ENCODE measurements at regions not wholly inside any gene's neighbourhood (a gene's known extent, or its start where the extent isn't known, plus 50 kb on each side); places are given as distances from the start of the nearest gene placed in this dataset.

GRCh38 chr19:13707915-13708314 is 56.4 kb upstream of the MRI1 start:
- no peaks in the 10 kb centered on the region for H3K36me3 ChIP-seq (replicated peaks in 1 of 2; ENCODE audit: control insufficient read depth in 1 of 2, insufficient read depth in 2 of 2, low read length in 1 of 2)
- peaks cover 26% of the 10 kb centered on the region; the same call in 1 of the 2 replicates for H3K27me3 ChIP-seq (ENCODE audit: insufficient read depth)
- WGBS (ENCODE audit: low lambda C conversion rate) = 23% methylated on average over 4 of the region's 4 CpGs
- H3K9me3 ChIP-seq = no peaks in the 10 kb centered on the region
- H3K4me2 ChIP-seq = no peak overlapping the region
- no peak for TF ChIP-seq RAD21 (IDR thresholded peaks at IDR 0.05; ENCODE audit: low read length)
- no peak for TF ChIP-seq YY1 (IDR thresholded peaks at IDR 0.05; ENCODE audit: low read depth)
- TF ChIP-seq MAX (IDR thresholded peaks at IDR 0.05; ENCODE audit: low read depth) = no peak
- TF ChIP-seq MEF2A (IDR thresholded peaks at IDR 0.05; ENCODE audit: borderline replicate concordance, low read depth) = no peak
- no peak for TF ChIP-seq ZBTB33 (IDR thresholded peaks at IDR 0.05; ENCODE audit: borderline replicate concordance, low read depth)
- no peak for TF ChIP-seq IRF3 (IDR thresholded peaks at IDR 0.05; ENCODE audit: low read depth, low read length)
- TF ChIP-seq SMC3 (IDR thresholded peaks at IDR 0.05; ENCODE audit: low read depth, low read length) = no peak
- no peak for TF ChIP-seq RCOR1 (IDR thresholded peaks at IDR 0.05; ENCODE audit: low read length)
- DNase-seq = no peak
- no peak overlapping the region for H3K9ac ChIP-seq
- H3K4me1 ChIP-seq (ENCODE audit: control insufficient read depth in 1 of 2, insufficient read depth in 2 of 2, low read depth in 1 of 2, low read length in 1 of 2) = no peaks in the 10 kb centered on the region
- CTCF ChIA-PET = interaction anchor here (0.6 to 1.5 kb wide), 4 partner anchors 14 to 110 kb away, joined by 3 to 7 read pairs (median 3); no protein-coding TSS in a partner anchor
- H4K20me1 ChIP-seq (ENCODE audit: insufficient read depth) = no peaks in the 10 kb centered on the region
- no peak overlapping the region for H2AFZ ChIP-seq (ENCODE audit: low read depth)
- no peak overlapping the region for H3K27ac ChIP-seq (ENCODE audit: low read depth in 2 of 2, low read length in 1 of 2)
- H3K9me2 ChIP-seq = no peaks in the 10 kb centered on the region
- H3K79me2 ChIP-seq (ENCODE audit: insufficient read depth) = no peaks in the 10 kb centered on the region
- no peak overlapping the region; a peak in 1 of 4 replicates for H3K4me3 ChIP-seq (ENCODE audit: low read depth in 2 of 2, low read length in 1 of 2)
- no peaks in the 10 kb centered on the region for H3F3A ChIP-seq (replicated peaks; ENCODE audit: insufficient read depth)
- POLR2A ChIA-PET = no interaction called here

GRCh38 chr19:13705928-13706447 is 58.3 kb upstream of the MRI1 start:
- no peak overlapping the region for H3K9ac ChIP-seq
- no peaks in the 10 kb centered on the region for H3K79me2 ChIP-seq (ENCODE audit: insufficient read depth)
- H4K20me1 ChIP-seq (ENCODE audit: insufficient read depth) = no peaks in the 10 kb centered on the region
- no peaks in the 10 kb centered on the region for H3F3A ChIP-seq (replicated peaks; ENCODE audit: insufficient read depth)
- H3K36me3 ChIP-seq (replicated peaks in 1 of 2; ENCODE audit: control insufficient read depth in 1 of 2, insufficient read depth in 2 of 2, low read length in 1 of 2) = no peaks in the 10 kb centered on the region
- H3K4me2 ChIP-seq = no peak overlapping the region
- no peaks in the 10 kb centered on the region for H3K4me1 ChIP-seq (ENCODE audit: control insufficient read depth in 1 of 2, insufficient read depth in 2 of 2, low read depth in 1 of 2, low read length in 1 of 2)
- no peak overlapping the region for H3K27ac ChIP-seq (ENCODE audit: low read depth in 2 of 2, low read length in 1 of 2)
- no peak for DNase-seq
- H3K27me3 ChIP-seq (ENCODE audit: insufficient read depth) = peaks cover 14% of the 10 kb centered on the region; the same call in 1 of the 2 replicates
- WGBS (ENCODE audit: low lambda C conversion rate) = 23% methylated on average over 5 of the region's 5 CpGs
- ChIA-PET CTCF (interaction anchor here (0.7 to 1.0 kb wide), 2 partner anchors 15 to 116 kb away, joined by 3 read pairs; no protein-coding TSS in a partner anchor), POLR2A (no interaction called here)
- no peaks in the 10 kb centered on the region for H3K9me3 ChIP-seq
- H3K9me2 ChIP-seq = no peaks in the 10 kb centered on the region
- H3K4me3 ChIP-seq (ENCODE audit: low read depth in 2 of 2, low read length in 1 of 2) = no peak overlapping the region
- no peak overlapping the region for H2AFZ ChIP-seq (ENCODE audit: low read depth)
- TF ChIP-seq NRF1 (IDR thresholded peaks at IDR 0.05; ENCODE audit: low read depth, low read length) (no peak), EZH2phosphoT487 (IDR thresholded peaks at IDR 0.05; ENCODE audit: borderline replicate concordance, low read depth) (no peak), IRF3 (IDR thresholded peaks at IDR 0.05; ENCODE audit: low read depth, low read length) (no peak), EP300 (IDR thresholded peaks at IDR 0.05; ENCODE audit: borderline replicate concordance in 1 of 2, low read depth in 1 of 2, low read length in 1 of 2) (no peak), CHD2 (IDR thresholded peaks at IDR 0.05; ENCODE audit: low read length, partially characterized antibody) (no peak), RFX5 (IDR thresholded peaks at IDR 0.05; ENCODE audit: low read length) (no peak), TAF1 (IDR thresholded peaks at IDR 0.05; ENCODE audit: borderline replicate concordance, low read depth, low read length) (no peak)

All from SK-N-SH (cell line).